ENCODE measurements at regions not wholly inside any gene's neighbourhood (a gene's known extent, or its start where the extent isn't known, plus 50 kb on each side); places are given as distances from the start of the nearest gene placed in this dataset.
"Not testable (repeated sequence)": the region's sequence is repeated elsewhere in the genome, so short reads cannot be mapped to it uniquely, and the experiment has no call there.

DNA sequence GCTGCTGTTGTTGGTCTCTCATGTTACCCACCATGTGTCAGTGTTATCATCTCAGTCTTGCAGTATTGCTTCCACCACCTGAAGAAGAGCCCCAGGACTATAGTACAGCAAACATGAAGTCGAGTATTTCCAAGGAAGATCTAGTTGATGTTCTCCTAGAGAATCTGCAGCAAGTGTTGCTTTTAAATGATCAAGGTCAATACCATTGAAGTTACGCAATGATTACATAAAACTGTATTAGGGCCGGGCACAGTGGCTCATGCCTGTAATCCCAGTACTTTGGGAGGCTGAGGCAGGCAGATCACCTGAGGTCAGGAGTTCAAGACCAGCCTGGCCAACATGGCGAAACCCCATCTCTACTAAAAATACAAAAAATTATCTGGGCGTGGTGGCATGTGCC is 173.9 kb downstream of the TJP1 start:
- H3K4me1 Mint-ChIP-seq; DNase-seq (ENCODE audit: low spot score in 2 of 2, unreplicated experiment in 2 of 2); H3K36me3 Mint-ChIP-seq; H3K27me3 Mint-ChIP-seq (ENCODE audit: low read depth); H3K9me3 Mint-ChIP-seq; H3K27ac Mint-ChIP-seq; H3K4me3 Mint-ChIP-seq: not testable (repeated sequence)

DNA sequence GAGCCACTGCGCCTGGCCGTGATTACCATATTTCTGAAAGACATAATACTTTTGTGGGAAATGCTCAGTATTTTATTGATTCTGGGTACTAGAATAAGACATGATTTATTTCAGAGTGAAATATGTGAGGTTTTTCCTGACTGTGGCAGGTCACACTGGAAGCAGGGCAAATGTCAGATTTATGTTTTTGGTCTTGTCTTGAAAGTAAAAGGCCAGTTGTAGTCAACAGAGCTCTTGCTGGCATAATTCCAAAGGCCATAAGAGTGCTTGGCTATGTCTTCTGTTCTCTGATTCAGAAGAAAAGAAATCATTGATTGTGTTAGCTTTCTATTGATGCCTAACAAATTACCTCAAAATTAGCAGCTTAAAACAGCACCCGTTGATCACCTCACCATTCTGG is 176.4 kb downstream of the TJP1 start:
- no peak for TF ChIP-seq CTCF (IDR thresholded peaks at IDR 0.05; ENCODE audit: unreplicated experiment)
- H3K27me3 Mint-ChIP-seq (ENCODE audit: low read depth) = peaks cover 11% of the 10 kb centered on the region
- H3K27ac Mint-ChIP-seq = no peak overlapping the region
- H3K36me3 Mint-ChIP-seq = no peaks in the 10 kb centered on the region
- no peaks in the 10 kb centered on the region for H3K4me1 Mint-ChIP-seq
- H3K4me3 Mint-ChIP-seq = no peak overlapping the region
- no peaks in the 10 kb centered on the region for H3K9me3 Mint-ChIP-seq
- no peak for DNase-seq (ENCODE audit: low spot score in 2 of 2, unreplicated experiment in 2 of 2)

GRCh38 chr15:29644361-29644760 is 177.9 kb downstream of the TJP1 start:
- not testable (repeated sequence) for H3K27ac Mint-ChIP-seq; H3K4me3 Mint-ChIP-seq; H3K9me3 Mint-ChIP-seq; DNase-seq (ENCODE audit: low spot score in 2 of 2, unreplicated experiment in 2 of 2); H3K4me1 Mint-ChIP-seq; H3K36me3 Mint-ChIP-seq
- H3K27me3 Mint-ChIP-seq (ENCODE audit: low read depth) = peaks cover 11% of the 10 kb centered on the region

GRCh38 chr15:29638781-29639180 is 183.5 kb downstream of the TJP1 start:
- Mint-ChIP-seq H3K4me1 (no peaks in the 10 kb centered on the region), H3K27ac (no peak overlapping the region), H3K9me3 (no peaks in the 10 kb centered on the region), H3K4me3 (no peak overlapping the region), H3K27me3 (ENCODE audit: low read depth) (peaks cover 21% of the 10 kb centered on the region), H3K36me3 (no peaks in the 10 kb centered on the region)
- no peak for TF ChIP-seq CTCF (IDR thresholded peaks at IDR 0.05; ENCODE audit: unreplicated experiment)
- no peak for DNase-seq (ENCODE audit: low spot score in 2 of 2, unreplicated experiment in 2 of 2)

GRCh38 chr15:29638011-29638410 is 184.3 kb downstream of the TJP1 start:
- Mint-ChIP-seq H3K9me3 (no peaks in the 10 kb centered on the region), H3K36me3 (no peaks in the 10 kb centered on the region), H3K27me3 (ENCODE audit: low read depth) (peaks cover 21% of the 10 kb centered on the region), H3K4me1 (no peaks in the 10 kb centered on the region), H3K4me3 (no peak overlapping the region), H3K27ac (no peak overlapping the region)
- no peak for DNase-seq (ENCODE audit: low spot score in 2 of 2, unreplicated experiment in 2 of 2)
- no peak for TF ChIP-seq CTCF (IDR thresholded peaks at IDR 0.05; ENCODE audit: unreplicated experiment)

GRCh38 chr15:29637555-29637954 is 184.7 kb downstream of the TJP1 start:
- Mint-ChIP-seq H3K4me1 (no peaks in the 10 kb centered on the region), H3K4me3 (no peak overlapping the region), H3K27me3 (ENCODE audit: low read depth) (peaks cover 20% of the 10 kb centered on the region), H3K27ac (no peak overlapping the region), H3K36me3 (no peaks in the 10 kb centered on the region), H3K9me3 (no peaks in the 10 kb centered on the region)
- no peak for DNase-seq (ENCODE audit: low spot score in 2 of 2, unreplicated experiment in 2 of 2)
- no peak for TF ChIP-seq CTCF (IDR thresholded peaks at IDR 0.05; ENCODE audit: unreplicated experiment)

GRCh38 chr15:29636921-29637320 is 185.3 kb downstream of the TJP1 start:
- no peaks in the 10 kb centered on the region for H3K9me3 Mint-ChIP-seq
- no peak overlapping the region for H3K27ac Mint-ChIP-seq
- H3K4me3 Mint-ChIP-seq = no peak overlapping the region
- no peaks in the 10 kb centered on the region for H3K36me3 Mint-ChIP-seq
- H3K27me3 Mint-ChIP-seq (ENCODE audit: low read depth) = peaks cover 21% of the 10 kb centered on the region
- no peaks in the 10 kb centered on the region for H3K4me1 Mint-ChIP-seq
- no peak for DNase-seq (ENCODE audit: low spot score in 2 of 2, unreplicated experiment in 2 of 2)
- TF ChIP-seq CTCF (IDR thresholded peaks at IDR 0.05; ENCODE audit: unreplicated experiment) = no peak
